ENCODE measurements at regions not wholly inside any gene's neighbourhood (a gene's known extent, or its start where the extent isn't known, plus 50 kb on each side); places are given as distances from the start of the nearest gene placed in this dataset.

GRCh38 chrX:113287761-113288160 is 447.1 kb upstream of the AMOT start:
- no peaks in the 10 kb centered on the region for H3K36me3 ChIP-seq (ENCODE audit: insufficient read depth, low read length)
- DNase-seq (no peak), ATAC-seq (ENCODE audit: insufficient read depth, low read depth) (no peak)
- no peaks in the 10 kb centered on the region for H3K9me3 ChIP-seq (ENCODE audit: insufficient read depth, low read length, severe bottlenecking)
- no peak for TF ChIP-seq EZH2 (IDR thresholded peaks at IDR 0.05; ENCODE audit: borderline replicate concordance, low read depth, low read length, severe bottlenecking)
- no peak for TF ChIP-seq CTCF (IDR thresholded peaks at IDR 0.05; ENCODE audit: borderline replicate concordance, extremely low read depth, low read length, poor library complexity, severe bottlenecking)
- H3K4me1 ChIP-seq (ENCODE audit: insufficient read depth, low read length), result no peaks in the 10 kb centered on the region
- no peak overlapping the region for H2AFZ ChIP-seq (ENCODE audit: low read depth, low read length)
- H4K20me1 ChIP-seq (ENCODE audit: insufficient read depth, low read length), result no peaks in the 10 kb centered on the region
- H3K4me3 ChIP-seq (ENCODE audit: low read depth in 1 of 2, low read length in 2 of 2), result no peak overlapping the region
- no peak overlapping the region for H3K27ac ChIP-seq (ENCODE audit: low read length)
- no peak overlapping the region for H3K4me2 ChIP-seq (ENCODE audit: insufficient read depth, low read length)
- no peaks in the 10 kb centered on the region for H3K79me2 ChIP-seq (ENCODE audit: insufficient read depth, low read length)
- H3K27me3 ChIP-seq (ENCODE audit: insufficient read depth, low read length, poor library complexity), result no peaks in the 10 kb centered on the region
- H3K9ac ChIP-seq (ENCODE audit: low read depth, low read length), result no peak overlapping the region

GRCh38 chrX:113275804-113276203 is 435.2 kb upstream of the AMOT start:
- DNase-seq, result peak; percentile 7
- Histone ChIP-seq H3K36me3 (ENCODE audit: insufficient read depth, low read length) (no peaks in the 10 kb centered on the region), H3K79me2 (ENCODE audit: insufficient read depth, low read length) (no peaks in the 10 kb centered on the region), H3K4me3 (ENCODE audit: low read depth in 1 of 2, low read length in 2 of 2) (no peak overlapping the region), H3K9me3 (ENCODE audit: insufficient read depth, low read length, severe bottlenecking) (no peaks in the 10 kb centered on the region), H3K27me3 (ENCODE audit: insufficient read depth, low read length, poor library complexity) (no peaks in the 10 kb centered on the region), H3K4me1 (ENCODE audit: insufficient read depth, low read length) (peaks cover 42% of the 10 kb centered on the region), H4K20me1 (ENCODE audit: insufficient read depth, low read length) (no peaks in the 10 kb centered on the region), H3K9ac (ENCODE audit: low read depth, low read length) (peak overlapping the region; percentile 62), H3K4me2 (ENCODE audit: insufficient read depth, low read length) (peak overlapping the region; percentile 59; the same call in 1 of the 2 replicates), H3K27ac (ENCODE audit: low read length) (peak overlapping the region; percentile 92), H2AFZ (ENCODE audit: low read depth, low read length) (no peak overlapping the region; the same call in 1 of the 2 replicates)
- TF ChIP-seq CTCF (IDR thresholded peaks at IDR 0.05; ENCODE audit: borderline replicate concordance, extremely low read depth, low read length, poor library complexity, severe bottlenecking) (peak; percentile 65), EZH2 (IDR thresholded peaks at IDR 0.05; ENCODE audit: borderline replicate concordance, low read depth, low read length, severe bottlenecking) (no peak)
- peak; percentile 57 for ATAC-seq (ENCODE audit: insufficient read depth, low read depth)

- TF ChIP-seq CTCF (IDR thresholded peaks at IDR 0.05; ENCODE audit: borderline replicate concordance, extremely low read depth, low read length, poor library complexity, severe bottlenecking), result no peak
- TF ChIP-seq EZH2 (IDR thresholded peaks at IDR 0.05; ENCODE audit: borderline replicate concordance, low read depth, low read length, severe bottlenecking), result no peak
- ATAC-seq (ENCODE audit: insufficient read depth, low read depth) (peak; percentile 82), DNase-seq (peak; percentile 55)
- Histone ChIP-seq H3K79me2 (ENCODE audit: insufficient read depth, low read length) (no peaks in the 10 kb centered on the region), H3K9ac (ENCODE audit: low read depth, low read length) (peak overlapping the region; percentile 62), H3K27me3 (ENCODE audit: insufficient read depth, low read length, poor library complexity) (no peaks in the 10 kb centered on the region), H3K4me2 (ENCODE audit: insufficient read depth, low read length) (peak overlapping the region; percentile 59), H3K27ac (ENCODE audit: low read length) (peak overlapping the region; percentile 92), H3K36me3 (ENCODE audit: insufficient read depth, low read length) (no peaks in the 10 kb centered on the region), H3K9me3 (ENCODE audit: insufficient read depth, low read length, severe bottlenecking) (no peaks in the 10 kb centered on the region), H3K4me3 (ENCODE audit: low read depth in 1 of 2, low read length in 2 of 2) (peak overlapping the region in 1 of 2 experiments; percentile 47; a peak in 2 of 4 replicates), H3K4me1 (ENCODE audit: insufficient read depth, low read length) (peaks cover 42% of the 10 kb centered on the region), H4K20me1 (ENCODE audit: insufficient read depth, low read length) (no peaks in the 10 kb centered on the region), H2AFZ (ENCODE audit: low read depth, low read length) (peak overlapping the region; percentile 62; the same call in 1 of the 2 replicates)
These were observed 434.2 kb upstream of the AMOT start for GRCh38 chrX:113274791-113275190.

All from DND-41 (cell line).